ENCODE measurements at regions not wholly inside any gene's neighbourhood (a gene's known extent, or its start where the extent isn't known, plus 50 kb on each side); places are given as distances from the start of the nearest gene placed in this dataset. TPM values are rescaled to one million over a fixed set of nuclear protein-coding genes. Genes with fewer than 3 reads are reported as not detected.

- ChIA-PET CTCF (no interaction called here), POLR2A (no interaction called here)
- H3K27me3 Mint-ChIP-seq (ENCODE audit: low read depth), result no peaks in the 10 kb centered on the region
- TF ChIP-seq USF2 (CRISPR knock-in tag; IDR thresholded peaks at IDR 0.05) (no peak), ZNF425 (CRISPR knock-in tag; conservative IDR thresholded peaks at IDR 0.05) (no peak), ZBTB21 (CRISPR knock-in tag; IDR thresholded peaks at IDR 0.05; ENCODE audit: borderline replicate concordance) (no peak), GABPB1 (CRISPR knock-in tag; IDR thresholded peaks at IDR 0.05) (no peak), USF1 (CRISPR knock-in tag; IDR thresholded peaks at IDR 0.05) (no peak), JUN (CRISPR knock-in tag; IDR thresholded peaks at IDR 0.05) (no peak), NR3C1 (CRISPR knock-in tag; conservative IDR thresholded peaks at IDR 0.05; ENCODE audit: low read depth) (no peak), RELA (CRISPR knock-in tag; IDR thresholded peaks at IDR 0.05; ENCODE audit: borderline replicate concordance) (no peak), TCF7 (CRISPR knock-in tag; IDR thresholded peaks at IDR 0.05; ENCODE audit: low read depth) (no peak), MAX (CRISPR knock-in tag; IDR thresholded peaks at IDR 0.05) (no peak), TEAD1 (CRISPR knock-in tag; IDR thresholded peaks at IDR 0.05) (no peak), CBFB (CRISPR knock-in tag; IDR thresholded peaks at IDR 0.05; ENCODE audit: low read depth) (no peak)
- peaks cover 23% of the 10 kb centered on the region for H3K9me3 Mint-ChIP-seq
- ATAC-seq (no peak), DNase-seq (ENCODE audit: low spot score) (no peak)
- H3K4me1 Mint-ChIP-seq, result peaks cover 5% of the 10 kb centered on the region
- H3K4me3 Mint-ChIP-seq, result no peak overlapping the region
- H3K36me3 Mint-ChIP-seq, result peaks cover 12% of the 10 kb centered on the region
- H3K27ac Mint-ChIP-seq, result no peak overlapping the region
Measured at GRCh38 chr10:20350509-20350908, 534.3 kb downstream of the PLXDC2 start.

- no peak overlapping the region for H3K4me3 Mint-ChIP-seq
- H3K9me3 Mint-ChIP-seq, result peaks cover 63% of the 10 kb centered on the region
- ATAC-seq (no peak), DNase-seq (ENCODE audit: low spot score) (no peak)
- TF ChIP-seq JUN (CRISPR knock-in tag; IDR thresholded peaks at IDR 0.05) (no peak), SMAD4 (CRISPR knock-in tag; IDR thresholded peaks at IDR 0.05) (no peak), ERG (CRISPR knock-in tag; IDR thresholded peaks at IDR 0.05) (no peak)
- POLR2A ChIA-PET, result interaction anchor here (0.6 kb wide), 1 partner anchor 27 kb away, joined by 3 read pairs; no protein-coding TSS in a partner anchor
- H3K27me3 Mint-ChIP-seq (ENCODE audit: low read depth), result peaks cover 2% of the 10 kb centered on the region
- CTCF ChIA-PET, result no interaction called here
- peak overlapping the region; percentile 21; the same call in 1 of the 2 replicates for H3K27ac Mint-ChIP-seq
- peaks cover 17% of the 10 kb centered on the region for H3K4me1 Mint-ChIP-seq
- peaks cover 60% of the 10 kb centered on the region for H3K36me3 Mint-ChIP-seq
Measured at GRCh38 chr10:20343036-20343435, 526.8 kb downstream of the PLXDC2 start.

Small RNA genes lying in the stretch of these regions (microRNA-seq; reads per million reads assigned to microRNA genes)
- gene MIR4675 (ENCODE audit: borderline number of aligned reads), result not detected

Data from WTC11 (cell line).